WTC11 (cell line): ENCODE measurements at regions not wholly inside any gene's neighbourhood (a gene's known extent, or its start where the extent isn't known, plus 50 kb on each side); places are given as distances from the start of the nearest gene placed in this dataset.

ENCODE experiments used
- ATAC-seq: fragments of 200-7000 bp; cut with Tn5 transposase; 2 replicates; pipeline ENCODE4 v1.10.0; 2021; ENCODE audit warnings: mild to moderate bottlenecking, moderate library complexity
- CTCF ChIA-PET: fragments of 300-600 bp; sonication (Branson Sonifier 250); formaldehyde crosslinking; loops from one replicate; lab custom pipeline; 2021; ENCODE audit warnings: antibody characterized with exemption; lab: Charles Lee
- POLR2A ChIA-PET: fragments of 350-600 bp; sonication (Branson Sonifier 250); formaldehyde crosslinking; loops from one replicate; lab custom pipeline; 2021; ENCODE audit warnings: antibody characterized with exemption; lab: Charles Lee
- DNase-seq: peaks from one replicate; pipeline ENCODE4 v3.0.0; 2021; ENCODE audit warnings: low spot score
- H3K27ac Mint-ChIP-seq: 2 replicates; pipeline ENCODE4 v1.8.0; 2021; ENCODE audit warnings: mixed read lengths
- H3K27me3 Mint-ChIP-seq: 2 replicates; pipeline ENCODE4 v1.8.0; 2021; ENCODE audit warnings: low read depth, mild to moderate bottlenecking, moderate library complexity, mixed read lengths
- H3K36me3 Mint-ChIP-seq: 2 replicates; pipeline ENCODE4 v1.8.0; 2021; ENCODE audit warnings: mixed read lengths
- H3K4me1 Mint-ChIP-seq: 2 replicates; pipeline ENCODE4 v1.8.0; 2022; ENCODE audit warnings: mixed read lengths
- H3K4me3 Mint-ChIP-seq: 2 replicates; pipeline ENCODE4 v1.8.0; 2021; ENCODE audit warnings: mild to moderate bottlenecking, moderate library complexity, mixed read lengths
- H3K9me3 Mint-ChIP-seq: 2 replicates; pipeline ENCODE4 v1.8.0; 2021; ENCODE audit warnings: mixed read lengths
- CBFB ChIP-seq: sonication (generic); formaldehyde crosslinking; IDR thresholded peaks from 2 replicates; pipeline ENCODE4 v1.8.1; 2022; ENCODE audit warnings: mild to moderate bottlenecking, low read depth, missing genetic modification reagents
- CREB1 ChIP-seq: sonication (generic); formaldehyde crosslinking; IDR thresholded peaks from 2 replicates; pipeline ENCODE4 v1.8.0; 2023; ENCODE audit warnings: mild to moderate bottlenecking, missing genetic modification reagents
- EMX1 ChIP-seq: fragments of 250-450 bp; sonication (Bioruptor Pico); IDR thresholded peaks from 2 replicates; pipeline ENCODE4 v1.8.0; 2021; ENCODE audit warnings: mild to moderate bottlenecking
- FOXJ3 ChIP-seq: sonication (generic); formaldehyde crosslinking; IDR thresholded peaks from 2 replicates; pipeline ENCODE4 v1.9.0; 2021; ENCODE audit warnings: missing genetic modification reagents, mild to moderate bottlenecking, borderline replicate concordance
- HMGA2 ChIP-seq: fragments of 250-450 bp; sonication (Bioruptor Pico); IDR thresholded peaks from 2 replicates; pipeline ENCODE4 v1.4.0; 2021; ENCODE audit warnings: mild to moderate bottlenecking, moderate library complexity
- JAZF1 ChIP-seq: fragments of 250-450 bp; sonication (Bioruptor Pico); IDR thresholded peaks from 2 replicates; pipeline ENCODE4 v1.9.0; 2021; ENCODE audit warnings: moderate library complexity, mild to moderate bottlenecking, inconsistent platforms
- MXD4 ChIP-seq: fragments of 250-450 bp; sonication (Bioruptor Pico); IDR thresholded peaks from 2 replicates; pipeline ENCODE4 v1.8.0; 2021; ENCODE audit warnings: mild to moderate bottlenecking, moderate library complexity, borderline replicate concordance
- NR2C2 ChIP-seq: sonication (generic); formaldehyde crosslinking; IDR thresholded peaks from 2 replicates; pipeline ENCODE4 v1.8.0; 2022; ENCODE audit warnings: mild to moderate bottlenecking, missing genetic modification reagents
- RORB ChIP-seq: fragments of 250-450 bp; sonication (Bioruptor Pico); IDR thresholded peaks from 2 replicates; pipeline ENCODE4 v1.9.0; 2021; ENCODE audit warnings: mild to moderate bottlenecking
- SP1 ChIP-seq: sonication (generic); formaldehyde crosslinking; conservative IDR thresholded peaks from 2 replicates; pipeline ENCODE4 v1.8.1; 2022; ENCODE audit warnings: missing genetic modification reagents
- ZNF121 ChIP-seq: sonication (generic); formaldehyde crosslinking; IDR thresholded peaks from 2 replicates; pipeline ENCODE4 v1.8.0; 2023; ENCODE audit warnings: missing genetic modification reagents
- ZNF219 ChIP-seq: sonication (generic); formaldehyde crosslinking; IDR thresholded peaks from 2 replicates; pipeline ENCODE4 v1.8.0; 2023; ENCODE audit warnings: missing genetic modification reagents, mild to moderate bottlenecking, borderline replicate concordance
- TF ChIP-seq, protein P1 (sequence below): sonication (generic); formaldehyde crosslinking; conservative IDR thresholded peaks from 2 replicates; pipeline ENCODE4 v1.8.1; 2023; ENCODE audit warnings: mild to moderate bottlenecking, low read depth, missing genetic modification reagents, moderate library complexity
- TF ChIP-seq, protein P2 (sequence below): sonication (generic); formaldehyde crosslinking; IDR thresholded peaks from 2 replicates; pipeline ENCODE4 v1.8.0; 2022; ENCODE audit warnings: mild to moderate bottlenecking, missing genetic modification reagents
- TF ChIP-seq, protein P3 (sequence below): sonication (generic); formaldehyde crosslinking; IDR thresholded peaks from 2 replicates; pipeline ENCODE4 v1.8.1; 2022; ENCODE audit warnings: low read depth, missing genetic modification reagents, borderline replicate concordance
- TF ChIP-seq, protein P4 (sequence below): fragments of 250-450 bp; sonication (Bioruptor Pico); conservative IDR thresholded peaks from 2 replicates; pipeline ENCODE4 v1.9.0; 2021; ENCODE audit warnings: mild to moderate bottlenecking
- TF ChIP-seq, protein P5 (sequence below): sonication (generic); formaldehyde crosslinking; IDR thresholded peaks from 2 replicates; pipeline ENCODE4 v1.8.1; 2022; ENCODE audit warnings: mild to moderate bottlenecking, missing genetic modification reagents, moderate library complexity, borderline replicate concordance
- TF ChIP-seq, protein P6 (sequence below): sonication (generic); formaldehyde crosslinking; IDR thresholded peaks from 2 replicates; pipeline ENCODE4 v1.8.0; 2023; ENCODE audit warnings: missing genetic modification reagents

DNA sequence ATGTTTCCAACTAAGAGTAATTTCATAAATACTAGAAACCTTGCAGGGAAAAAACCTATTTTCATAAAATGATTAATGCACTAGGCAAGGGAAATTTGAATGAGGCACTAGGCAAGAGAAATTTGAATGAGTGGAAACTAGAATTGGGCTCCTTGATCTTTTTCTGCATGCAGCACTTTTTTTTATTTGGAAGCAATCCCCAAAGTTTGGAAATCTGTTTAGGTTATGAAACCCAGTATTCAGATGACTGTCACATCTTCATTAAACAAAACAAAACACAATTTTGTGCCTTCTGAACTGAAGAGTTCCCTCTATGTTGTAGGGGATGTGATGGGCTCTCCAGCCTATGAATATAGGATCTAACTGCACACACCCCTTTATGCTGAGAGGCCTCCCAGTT is 201.9 kb downstream of the BAMBI start (continued):
- TF ChIP-seq, protein P1, sequence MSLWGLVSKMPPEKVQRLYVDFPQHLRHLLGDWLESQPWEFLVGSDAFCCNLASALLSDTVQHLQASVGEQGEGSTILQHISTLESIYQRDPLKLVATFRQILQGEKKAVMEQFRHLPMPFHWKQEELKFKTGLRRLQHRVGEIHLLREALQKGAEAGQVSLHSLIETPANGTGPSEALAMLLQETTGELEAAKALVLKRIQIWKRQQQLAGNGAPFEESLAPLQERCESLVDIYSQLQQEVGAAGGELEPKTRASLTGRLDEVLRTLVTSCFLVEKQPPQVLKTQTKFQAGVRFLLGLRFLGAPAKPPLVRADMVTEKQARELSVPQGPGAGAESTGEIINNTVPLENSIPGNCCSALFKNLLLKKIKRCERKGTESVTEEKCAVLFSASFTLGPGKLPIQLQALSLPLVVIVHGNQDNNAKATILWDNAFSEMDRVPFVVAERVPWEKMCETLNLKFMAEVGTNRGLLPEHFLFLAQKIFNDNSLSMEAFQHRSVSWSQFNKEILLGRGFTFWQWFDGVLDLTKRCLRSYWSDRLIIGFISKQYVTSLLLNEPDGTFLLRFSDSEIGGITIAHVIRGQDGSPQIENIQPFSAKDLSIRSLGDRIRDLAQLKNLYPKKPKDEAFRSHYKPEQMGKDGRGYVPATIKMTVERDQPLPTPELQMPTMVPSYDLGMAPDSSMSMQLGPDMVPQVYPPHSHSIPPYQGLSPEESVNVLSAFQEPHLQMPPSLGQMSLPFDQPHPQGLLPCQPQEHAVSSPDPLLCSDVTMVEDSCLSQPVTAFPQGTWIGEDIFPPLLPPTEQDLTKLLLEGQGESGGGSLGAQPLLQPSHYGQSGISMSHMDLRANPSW (CRISPR knock-in tag), result no peak

DNA sequence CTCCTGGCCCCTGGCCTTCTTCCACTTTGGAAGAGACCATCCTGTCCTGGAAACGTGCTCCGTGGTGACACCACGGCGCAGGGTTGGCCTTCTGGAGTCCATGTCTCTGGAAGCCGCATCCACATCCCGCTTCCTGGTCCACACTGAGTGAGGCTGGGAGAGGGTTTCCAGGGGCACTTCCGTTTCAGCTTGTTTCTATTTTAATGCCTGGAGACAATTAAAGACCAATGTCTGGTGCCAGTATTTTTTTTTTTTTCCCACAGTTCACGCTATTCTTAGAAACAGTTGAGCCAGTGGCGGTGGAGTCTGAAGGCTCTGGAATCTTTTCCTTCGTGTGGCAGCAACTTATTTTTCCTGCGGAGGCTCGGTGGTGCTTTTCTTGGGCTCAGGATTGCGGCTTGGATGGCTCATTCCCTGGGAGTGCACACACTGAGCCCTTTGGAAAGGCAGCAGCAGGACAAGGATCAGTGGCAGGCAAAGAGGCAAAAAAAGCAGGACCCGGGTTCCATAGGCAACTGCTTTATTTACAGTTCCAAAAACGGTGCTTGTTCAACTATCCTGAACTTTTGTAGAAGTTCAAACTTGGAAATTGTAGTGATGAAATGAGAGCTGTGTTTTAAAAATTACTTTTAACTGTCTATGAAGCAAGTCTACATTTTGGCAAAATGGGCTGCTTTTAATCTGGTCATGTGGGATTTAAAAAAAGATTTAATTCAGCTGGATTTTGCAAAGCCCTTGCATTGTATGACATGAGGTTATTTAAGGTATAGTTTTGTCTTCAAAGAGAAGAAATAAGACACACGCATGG is 202.8 kb downstream of the BAMBI start:
- POLR2A ChIA-PET, result no interaction called here
- DNase-seq (no peak), ATAC-seq (no peak)
- Mint-ChIP-seq H3K36me3 (no peaks in the 10 kb centered on the region), H3K4me1 (peaks cover 9% of the 10 kb centered on the region), H3K27ac (no peak overlapping the region), H3K9me3 (no peaks in the 10 kb centered on the region), H3K4me3 (no peak overlapping the region)
- TF ChIP-seq CBFB (CRISPR knock-in tag), result no peak
- no peak for TF ChIP-seq RORB (CRISPR knock-in tag)
- no peak for TF ChIP-seq FOXJ3 (CRISPR knock-in tag)
- no peak for TF ChIP-seq HMGA2 (CRISPR knock-in tag)
- TF ChIP-seq JAZF1 (CRISPR knock-in tag), result no peak
- no peak for TF ChIP-seq ZNF219 (CRISPR knock-in tag)
- no peak for TF ChIP-seq SP1 (CRISPR knock-in tag)
- TF ChIP-seq, protein P2, sequence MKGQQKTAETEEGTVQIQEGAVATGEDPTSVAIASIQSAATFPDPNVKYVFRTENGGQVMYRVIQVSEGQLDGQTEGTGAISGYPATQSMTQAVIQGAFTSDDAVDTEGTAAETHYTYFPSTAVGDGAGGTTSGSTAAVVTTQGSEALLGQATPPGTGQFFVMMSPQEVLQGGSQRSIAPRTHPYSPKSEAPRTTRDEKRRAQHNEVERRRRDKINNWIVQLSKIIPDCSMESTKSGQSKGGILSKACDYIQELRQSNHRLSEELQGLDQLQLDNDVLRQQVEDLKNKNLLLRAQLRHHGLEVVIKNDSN, result no peak
- TF ChIP-seq, protein P3, sequence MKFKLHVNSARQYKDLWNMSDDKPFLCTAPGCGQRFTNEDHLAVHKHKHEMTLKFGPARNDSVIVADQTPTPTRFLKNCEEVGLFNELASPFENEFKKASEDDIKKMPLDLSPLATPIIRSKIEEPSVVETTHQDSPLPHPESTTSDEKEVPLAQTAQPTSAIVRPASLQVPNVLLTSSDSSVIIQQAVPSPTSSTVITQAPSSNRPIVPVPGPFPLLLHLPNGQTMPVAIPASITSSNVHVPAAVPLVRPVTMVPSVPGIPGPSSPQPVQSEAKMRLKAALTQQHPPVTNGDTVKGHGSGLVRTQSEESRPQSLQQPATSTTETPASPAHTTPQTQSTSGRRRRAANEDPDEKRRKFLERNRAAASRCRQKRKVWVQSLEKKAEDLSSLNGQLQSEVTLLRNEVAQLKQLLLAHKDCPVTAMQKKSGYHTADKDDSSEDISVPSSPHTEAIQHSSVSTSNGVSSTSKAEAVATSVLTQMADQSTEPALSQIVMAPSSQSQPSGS (CRISPR knock-in tag), result no peak
- TF ChIP-seq CREB1, result no peak
- TF ChIP-seq, all 79 proteins: peak for 0
- H3K27me3 Mint-ChIP-seq, result no peaks in the 10 kb centered on the region
- CTCF ChIA-PET, result no interaction called here

DNA sequence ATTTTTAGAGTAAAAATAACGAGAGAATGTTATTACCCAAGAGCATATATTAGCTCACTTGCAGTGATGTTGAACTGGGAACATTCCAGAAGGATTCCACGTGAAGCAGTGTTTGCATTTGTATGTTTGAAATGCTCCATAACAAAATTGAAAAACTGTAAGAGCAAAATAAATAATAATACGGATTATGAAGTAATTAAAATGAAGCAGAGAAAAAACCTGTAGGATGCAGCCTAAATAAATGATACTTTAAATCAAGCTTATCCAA is 203.3 kb downstream of the BAMBI start:
- Mint-ChIP-seq H3K27ac (no peak overlapping the region), H3K27me3 (no peaks in the 10 kb centered on the region), H3K4me1 (peaks cover 4% of the 10 kb centered on the region), H3K9me3 (no peaks in the 10 kb centered on the region), H3K36me3 (no peaks in the 10 kb centered on the region), H3K4me3 (no peak overlapping the region)
- CTCF ChIA-PET, result no interaction called here
- ATAC-seq (no peak), DNase-seq (no peak)
- POLR2A ChIA-PET, result interaction anchor here (0.6 kb wide), 1 partner anchor 46 kb away, joined by 3 read pairs; no protein-coding TSS in a partner anchor
- TF ChIP-seq NR2C2 (CRISPR knock-in tag), result no peak
- TF ChIP-seq, protein P3 (CRISPR knock-in tag), result no peak
- TF ChIP-seq, protein P4, sequence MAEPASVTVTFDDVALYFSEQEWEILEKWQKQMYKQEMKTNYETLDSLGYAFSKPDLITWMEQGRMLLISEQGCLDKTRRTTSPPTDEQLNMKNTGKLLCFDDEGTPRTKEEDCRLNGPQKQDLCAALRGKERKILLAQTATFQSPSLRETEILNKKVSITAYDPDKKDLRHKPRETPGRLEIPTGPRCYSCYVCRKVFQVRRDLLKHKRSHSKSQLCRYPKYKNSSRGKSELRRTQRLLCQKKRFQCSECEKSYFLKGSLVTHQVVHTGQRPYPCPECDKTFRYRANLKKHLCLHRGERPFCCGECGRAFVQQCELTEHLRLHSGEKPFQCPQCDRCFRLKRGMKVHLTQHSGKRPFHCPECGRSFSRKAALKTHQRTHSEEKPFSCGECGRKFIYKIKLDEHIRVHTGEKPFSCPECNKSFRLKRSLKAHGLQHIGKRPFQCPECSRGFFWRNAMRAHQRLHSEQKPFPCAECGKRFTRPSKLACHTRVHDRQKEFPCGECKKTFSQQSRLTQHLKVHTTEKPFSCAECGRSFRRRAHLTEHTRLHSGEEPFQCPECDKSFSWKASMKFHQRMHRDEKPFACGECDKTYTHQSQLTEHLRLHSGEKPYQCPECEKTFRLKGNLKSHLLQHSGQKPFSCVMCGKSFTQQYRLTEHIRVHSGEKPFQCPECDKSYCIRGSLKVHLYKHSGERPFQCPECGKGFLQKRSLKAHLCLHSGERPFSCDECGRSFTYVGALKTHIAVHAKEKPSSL (CRISPR knock-in tag), result no peak
- TF ChIP-seq, protein P2, result no peak
- TF ChIP-seq FOXJ3 (CRISPR knock-in tag), result no peak
- TF ChIP-seq EMX1 (CRISPR knock-in tag), result no peak
- TF ChIP-seq MXD4, result no peak
- TF ChIP-seq, protein P5, sequence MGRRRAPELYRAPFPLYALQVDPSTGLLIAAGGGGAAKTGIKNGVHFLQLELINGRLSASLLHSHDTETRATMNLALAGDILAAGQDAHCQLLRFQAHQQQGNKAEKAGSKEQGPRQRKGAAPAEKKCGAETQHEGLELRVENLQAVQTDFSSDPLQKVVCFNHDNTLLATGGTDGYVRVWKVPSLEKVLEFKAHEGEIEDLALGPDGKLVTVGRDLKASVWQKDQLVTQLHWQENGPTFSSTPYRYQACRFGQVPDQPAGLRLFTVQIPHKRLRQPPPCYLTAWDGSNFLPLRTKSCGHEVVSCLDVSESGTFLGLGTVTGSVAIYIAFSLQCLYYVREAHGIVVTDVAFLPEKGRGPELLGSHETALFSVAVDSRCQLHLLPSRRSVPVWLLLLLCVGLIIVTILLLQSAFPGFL (CRISPR knock-in tag), result no peak
- TF ChIP-seq ZNF121 (CRISPR knock-in tag), result no peak
- TF ChIP-seq, protein P6, sequence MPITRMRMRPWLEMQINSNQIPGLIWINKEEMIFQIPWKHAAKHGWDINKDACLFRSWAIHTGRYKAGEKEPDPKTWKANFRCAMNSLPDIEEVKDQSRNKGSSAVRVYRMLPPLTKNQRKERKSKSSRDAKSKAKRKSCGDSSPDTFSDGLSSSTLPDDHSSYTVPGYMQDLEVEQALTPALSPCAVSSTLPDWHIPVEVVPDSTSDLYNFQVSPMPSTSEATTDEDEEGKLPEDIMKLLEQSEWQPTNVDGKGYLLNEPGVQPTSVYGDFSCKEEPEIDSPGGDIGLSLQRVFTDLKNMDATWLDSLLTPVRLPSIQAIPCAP, result no peak
